NCI-H146 treated with DMSO at 0.1 percent for 48 hours (cell line): ENCODE measurements at regions not wholly inside any gene's neighbourhood (a gene's known extent, or its start where the extent isn't known, plus 50 kb on each side); places are given as distances from the start of the nearest gene placed in this dataset.
"Not testable (repeated sequence)": the region's sequence is repeated elsewhere in the genome, so short reads cannot be mapped to it uniquely, and the experiment has no call there.

Experiments used
- DNase-seq: peaks from one replicate; lab custom pipeline; 2025; ENCODE audit not compliant: unreplicated experiment; lab: John Stamatoyannopoulos, UW

DNA sequence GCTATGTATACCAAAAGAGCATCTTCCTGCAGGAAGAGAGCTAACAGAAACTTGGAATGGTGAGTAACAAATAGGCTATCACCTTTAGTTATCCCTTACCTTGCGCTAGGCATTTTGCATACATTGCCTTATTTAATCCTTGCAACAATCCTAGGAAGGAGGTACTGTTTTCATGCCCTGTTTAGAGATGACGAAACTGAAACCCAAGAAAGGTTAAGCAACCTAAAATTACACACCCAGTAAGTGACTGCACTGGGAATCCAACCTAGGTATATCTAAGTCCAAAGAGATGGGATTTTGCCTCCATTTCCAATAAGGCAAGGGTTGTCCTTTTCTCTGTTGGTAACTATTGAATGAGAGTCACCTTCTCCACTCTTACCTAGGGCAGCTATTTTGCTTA is 144.5 kb downstream of the TM2D1 start:
- DNase-seq: no peak

DNA sequence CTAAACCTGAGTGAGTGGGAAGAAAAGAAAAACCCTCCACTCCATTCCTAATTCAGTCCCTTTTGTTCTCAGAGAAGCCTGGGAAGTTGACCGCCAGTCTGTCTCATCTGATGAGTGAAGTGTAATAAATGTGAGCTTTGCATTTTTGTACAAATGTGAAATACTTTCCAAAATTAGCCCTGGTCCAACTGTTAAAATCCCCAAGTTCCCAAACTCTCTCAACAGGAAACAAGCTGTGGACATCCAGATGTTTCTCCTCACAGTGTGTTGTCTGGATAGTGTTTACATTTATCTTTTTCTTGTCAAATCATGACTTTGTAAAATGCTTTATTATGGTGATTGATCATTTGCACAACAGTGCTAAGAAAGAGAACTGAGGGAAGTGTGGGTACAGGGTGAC is 145.1 kb downstream of the TM2D1 start:
- no peak for DNase-seq

DNA sequence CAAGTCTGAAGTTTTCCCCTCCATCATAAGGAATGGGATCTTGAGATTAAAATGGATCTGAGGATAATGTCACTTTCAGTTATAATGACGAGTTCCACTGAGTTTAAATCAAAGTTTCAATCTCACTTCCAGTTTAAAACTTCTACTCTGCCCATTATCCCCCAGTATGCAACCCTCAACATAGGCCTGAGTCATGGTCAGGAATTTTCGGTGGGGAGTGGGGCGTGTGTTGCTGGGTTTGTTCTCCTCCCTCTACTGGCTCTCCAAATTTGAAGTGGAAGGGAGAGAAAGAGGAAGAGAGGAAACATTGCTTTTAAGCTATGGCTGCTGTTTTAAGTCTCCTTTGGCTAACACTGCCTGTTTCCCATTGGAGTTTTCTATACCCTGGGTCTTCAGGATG is 152.9 kb downstream of the TM2D1 start:
- no peak for DNase-seq

DNA sequence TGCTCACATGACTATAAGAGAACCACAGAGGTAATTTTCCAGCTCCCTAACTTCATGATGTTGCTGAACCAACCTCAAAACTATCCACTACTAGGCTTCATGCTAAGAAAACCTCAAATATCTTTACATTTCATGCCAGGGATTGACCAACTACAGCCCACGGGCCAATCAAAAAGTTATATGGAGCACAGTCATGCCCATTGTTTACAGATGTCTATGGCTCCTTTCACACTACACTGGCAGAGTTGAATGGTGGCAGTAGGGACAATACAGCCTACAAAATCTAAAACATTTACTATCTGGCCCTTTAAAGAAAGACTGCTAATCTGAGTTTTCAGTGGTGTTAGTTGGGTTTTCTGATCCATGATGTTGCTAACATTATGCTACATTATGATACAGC is 154.8 kb downstream of the TM2D1 start:
- no peak for DNase-seq

DNA sequence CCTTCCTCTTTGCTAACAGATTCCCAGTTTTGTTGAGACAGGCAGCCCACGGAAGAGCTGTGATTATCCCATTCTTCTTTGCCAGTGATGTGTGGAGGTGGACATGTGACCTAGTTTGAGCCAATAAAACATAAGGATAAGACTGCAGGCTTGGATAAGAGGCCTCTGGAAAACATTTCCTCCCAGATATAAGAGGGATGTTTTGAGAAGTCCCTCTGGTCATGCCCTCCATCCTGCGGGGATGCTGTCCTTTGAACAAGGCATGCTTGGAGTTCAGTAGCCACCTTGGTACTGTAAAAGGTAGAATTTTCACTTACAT is 155.7 kb downstream of the TM2D1 start:
- DNase-seq: no peak

DNA sequence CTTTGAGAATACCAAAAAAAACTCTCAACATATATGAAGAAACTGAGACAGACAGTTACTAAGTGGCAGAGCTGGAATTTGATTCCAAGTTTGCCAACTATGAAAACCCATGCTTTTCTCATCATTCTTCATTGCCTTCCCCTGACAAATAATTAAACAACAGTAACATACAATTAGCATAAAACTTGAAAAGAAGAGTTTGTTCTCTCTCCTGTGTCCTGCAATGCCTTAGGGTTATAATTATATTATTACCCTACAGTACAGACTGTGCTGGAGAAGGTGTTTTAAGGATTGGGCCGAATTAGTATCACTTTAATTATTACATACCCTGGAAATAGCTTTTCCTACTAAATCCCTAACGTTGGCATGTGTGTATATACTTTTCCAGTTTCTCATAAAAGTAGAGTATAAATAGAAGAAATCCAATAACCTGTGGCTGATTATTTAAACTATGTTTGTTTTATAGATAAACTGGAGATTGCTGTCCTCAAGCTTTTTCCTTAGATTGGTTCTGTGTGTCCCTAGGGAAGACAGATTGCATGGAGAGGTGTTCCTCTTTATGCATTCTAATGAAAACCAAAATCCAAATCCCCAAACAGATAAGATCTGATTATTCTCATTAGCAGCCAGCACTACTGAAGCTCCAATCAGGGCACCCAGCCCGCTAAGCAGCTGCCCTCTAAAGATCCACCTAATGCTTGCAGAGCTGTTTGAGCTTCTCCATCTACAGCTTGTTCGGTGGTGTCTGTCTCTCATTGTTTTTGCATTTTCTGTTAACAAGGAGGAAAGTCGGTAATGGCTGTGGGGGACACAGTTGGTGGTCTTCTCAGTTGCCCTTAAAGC is 156.3 kb downstream of the TM2D1 start:
- no peak for DNase-seq

DNA sequence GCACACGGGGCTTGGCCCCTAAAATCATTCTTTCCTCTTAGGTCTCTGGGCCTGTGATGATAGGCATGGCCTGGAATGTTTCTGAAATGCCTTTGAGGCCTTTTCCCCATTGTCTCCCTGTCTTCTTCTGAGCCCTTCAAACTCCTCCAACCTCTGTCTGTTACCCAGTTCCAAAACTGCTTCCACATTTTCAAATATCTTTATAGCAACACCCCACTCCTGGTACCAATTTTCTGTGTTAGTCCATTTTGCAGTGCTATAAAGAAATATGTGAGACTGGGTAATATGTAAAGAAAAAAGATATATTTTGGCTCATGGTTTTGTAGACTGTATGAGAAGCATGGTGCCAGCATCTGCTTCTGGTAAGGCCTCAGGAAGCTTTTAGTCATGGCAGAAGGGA is 158.8 kb downstream of the TM2D1 start:
- DNase-seq: no peak

DNA sequence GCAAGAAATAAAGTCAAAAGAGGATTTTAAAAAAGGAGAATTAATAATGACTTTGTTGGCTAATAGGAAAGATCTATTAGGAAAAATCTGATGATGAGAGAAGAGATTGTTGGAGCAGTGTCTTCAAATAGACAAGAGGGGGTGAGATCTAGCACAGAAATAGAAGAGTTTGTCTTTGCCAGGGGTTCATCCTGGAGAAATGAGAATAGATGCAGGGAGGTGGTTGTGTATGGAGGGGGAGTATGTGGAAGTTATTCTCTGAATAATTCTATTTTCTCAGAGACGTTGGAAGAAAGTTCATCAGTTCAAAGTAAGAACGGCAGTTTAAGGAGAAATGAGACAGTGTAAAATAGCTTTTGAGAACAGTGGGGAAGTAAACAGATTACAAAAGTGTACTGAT is 161.3 kb downstream of the TM2D1 start:
- no peak for DNase-seq

DNA sequence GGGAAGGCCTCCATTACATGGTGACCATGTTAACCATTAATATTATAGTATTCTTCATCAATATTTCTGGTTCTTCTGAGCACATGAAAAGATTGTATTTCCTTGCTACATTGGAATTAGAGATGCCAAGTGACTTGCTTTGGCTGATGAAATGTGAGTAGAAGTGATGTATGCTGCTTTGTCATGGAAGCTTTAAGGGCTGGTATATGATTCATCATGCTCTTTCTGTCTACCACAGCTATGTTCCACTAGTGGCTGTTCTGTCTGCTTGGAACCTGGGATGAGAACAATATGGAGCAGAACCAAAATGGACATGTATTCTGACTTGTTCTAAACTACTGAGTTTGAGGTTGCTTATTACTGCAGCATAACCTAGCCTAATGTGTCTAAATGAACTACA is 163.3 kb downstream of the TM2D1 start:
- no peak for DNase-seq

DNA sequence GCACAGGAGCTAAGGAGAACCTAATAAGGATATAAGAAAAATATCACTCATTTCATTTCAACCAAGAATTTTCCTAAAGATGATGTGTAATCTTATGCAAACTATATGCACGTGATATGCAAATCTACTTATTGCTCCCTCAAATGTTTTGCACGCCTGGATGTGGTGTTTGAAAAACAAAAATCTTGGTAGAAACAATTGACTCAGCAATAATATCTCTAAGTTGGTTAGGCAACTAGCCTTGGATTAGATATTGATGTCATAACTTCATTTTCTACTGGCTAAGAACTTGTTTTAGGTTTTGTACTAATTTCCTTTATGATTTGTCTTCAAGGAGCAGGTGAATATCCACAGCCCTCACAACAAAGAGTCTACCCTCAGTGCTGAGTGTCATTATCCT is 164.6 kb downstream of the TM2D1 start:
- DNase-seq: no peak

DNA sequence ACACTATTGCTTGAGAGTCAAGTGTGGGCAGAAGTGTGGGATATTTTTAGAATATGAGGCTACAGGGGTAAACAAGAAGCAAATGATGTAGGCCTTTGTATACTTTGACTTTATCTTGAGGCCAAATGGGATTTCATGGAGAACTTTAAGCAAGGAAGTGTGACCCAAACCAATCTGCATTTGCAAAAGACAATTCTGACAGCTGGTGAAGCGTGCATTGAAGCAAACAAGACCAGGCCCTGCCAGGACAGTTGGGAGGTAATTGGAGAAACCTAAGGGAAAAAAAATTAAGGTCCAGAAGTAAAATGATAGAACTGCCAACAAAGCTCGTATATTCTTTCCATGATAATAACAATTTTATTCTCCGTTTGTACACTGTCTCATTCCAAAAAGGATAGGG is 168.3 kb downstream of the TM2D1 start:
- no peak for DNase-seq

DNA sequence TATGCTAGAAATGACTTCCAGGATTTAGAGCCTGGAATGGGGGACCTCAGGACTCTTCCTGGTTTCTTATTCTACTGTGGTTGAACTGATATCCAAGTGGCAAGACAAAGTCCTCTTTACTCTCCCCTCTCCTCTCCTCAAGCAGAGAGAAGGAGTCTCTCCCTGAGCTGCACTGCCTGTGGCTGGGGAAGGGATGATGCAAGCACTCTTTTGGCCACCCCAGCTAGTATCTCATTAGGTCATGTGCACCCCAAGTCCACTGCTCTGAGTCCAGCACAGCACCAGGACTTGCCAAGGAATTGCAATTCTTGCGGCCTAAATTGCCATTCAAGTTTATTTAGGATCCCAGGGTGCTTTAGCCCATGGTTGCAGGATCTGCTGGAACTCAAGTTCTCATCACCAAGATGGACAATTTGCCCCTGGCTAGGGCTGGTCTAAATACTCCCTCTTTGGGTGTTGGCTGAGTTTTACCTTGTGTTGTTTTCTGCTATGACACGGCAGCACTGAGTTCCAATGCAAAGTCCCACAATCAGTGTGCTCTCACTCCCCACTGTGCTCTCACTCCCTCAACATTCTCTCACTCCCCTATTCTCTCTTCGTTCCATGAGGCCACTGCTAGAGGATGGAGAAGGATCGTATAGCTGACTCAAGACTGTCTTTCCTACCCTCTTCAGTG is 172.2 kb downstream of the TM2D1 start:
- no peak for DNase-seq

DNA sequence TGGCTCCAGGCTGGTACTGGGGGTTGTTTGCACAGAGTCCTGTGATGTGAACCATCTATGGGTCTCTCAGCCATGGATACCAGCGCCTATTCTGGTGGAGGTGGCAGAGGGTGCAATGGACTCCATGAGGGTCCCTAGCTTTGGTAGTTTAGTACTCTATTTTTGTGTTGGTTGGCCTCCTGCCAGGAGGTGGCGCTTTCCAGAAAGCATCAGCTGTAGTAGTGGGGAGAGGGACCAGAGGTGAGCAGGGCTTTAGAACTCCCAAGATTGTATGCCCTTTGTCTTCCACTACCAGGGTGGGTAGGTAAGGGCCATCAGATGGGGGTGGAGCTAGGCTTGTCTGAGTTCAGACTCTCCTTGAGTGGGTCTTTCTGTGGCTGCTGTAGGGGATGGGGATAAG is 177.6 kb downstream of the TM2D1 start:
- DNase-seq: not testable (repeated sequence)

DNA sequence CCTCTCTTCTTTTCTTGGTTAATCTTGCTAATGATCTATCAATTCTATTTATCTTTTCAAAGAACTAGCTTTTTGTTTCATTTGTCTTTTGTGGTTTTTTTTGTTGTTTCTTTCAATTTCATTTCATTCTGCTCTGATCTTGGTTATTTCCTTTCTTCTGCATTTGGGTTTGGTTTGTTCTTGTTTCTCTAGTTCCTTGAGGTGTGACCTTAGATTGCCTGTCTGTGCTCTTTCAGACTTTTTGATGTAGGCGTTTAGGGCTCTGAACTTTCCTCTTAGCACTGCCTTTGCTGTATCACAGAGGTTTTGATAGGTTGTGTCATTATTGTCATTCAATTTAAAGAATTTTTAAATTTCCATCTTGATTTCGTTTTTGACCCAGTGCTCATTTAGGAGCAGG is 180.1 kb downstream of the TM2D1 start:
- DNase-seq: not testable (repeated sequence)

DNA sequence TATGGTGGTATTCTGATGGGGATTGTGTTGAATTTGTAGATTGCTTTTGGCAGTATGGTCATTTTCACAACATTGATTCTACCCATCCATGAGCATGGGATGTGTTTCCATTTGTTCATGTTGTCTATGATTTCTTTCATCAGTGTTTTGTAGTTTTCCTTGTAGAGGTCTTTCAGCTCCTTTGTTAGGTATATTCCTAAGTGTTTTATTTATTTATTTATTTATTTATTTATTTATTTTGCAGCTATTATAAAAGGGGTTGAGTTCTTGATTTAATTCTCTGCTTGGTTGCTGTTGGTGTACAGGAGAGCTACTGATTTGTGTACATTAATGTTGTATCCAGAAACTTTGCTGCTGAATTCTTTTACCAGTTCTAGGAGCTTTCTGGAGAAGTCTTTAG is 181.4 kb downstream of the TM2D1 start:
- DNase-seq: not testable (repeated sequence)

DNA sequence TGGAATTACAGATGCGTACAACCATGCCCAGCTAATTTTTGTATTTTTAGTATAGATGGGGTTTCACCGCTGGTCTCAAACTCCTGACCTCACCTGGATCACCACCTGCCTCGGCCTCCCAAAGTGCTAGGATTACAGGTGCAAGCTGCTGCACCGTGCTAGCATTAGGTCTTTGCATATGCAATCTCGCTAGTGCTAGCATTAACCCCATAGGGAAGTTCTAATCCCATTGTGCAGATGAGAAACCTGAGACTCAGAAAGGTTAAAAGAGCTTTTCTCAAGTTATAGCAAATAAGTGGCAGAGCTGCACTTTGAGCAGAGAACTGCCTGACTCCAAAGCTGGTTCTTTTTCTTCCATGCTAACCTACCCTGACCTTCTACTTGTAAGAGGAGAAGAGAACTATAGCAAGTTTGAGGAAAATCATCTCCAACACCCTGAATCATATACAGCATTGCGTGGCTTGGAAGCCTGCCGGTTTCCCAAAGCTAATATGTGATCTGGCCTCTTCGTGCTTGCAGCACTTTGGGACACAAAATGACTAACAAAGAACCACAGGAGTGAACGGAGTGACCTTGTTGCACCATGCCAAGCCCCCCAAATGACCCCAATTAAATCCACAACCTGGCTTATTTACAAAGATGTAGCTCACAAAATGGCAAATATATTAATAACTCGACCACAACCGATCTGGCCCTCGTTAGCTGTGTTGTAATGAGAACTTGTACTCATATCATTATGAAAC is 185.1 kb downstream of the TM2D1 start:
- DNase-seq: no peak

DNA sequence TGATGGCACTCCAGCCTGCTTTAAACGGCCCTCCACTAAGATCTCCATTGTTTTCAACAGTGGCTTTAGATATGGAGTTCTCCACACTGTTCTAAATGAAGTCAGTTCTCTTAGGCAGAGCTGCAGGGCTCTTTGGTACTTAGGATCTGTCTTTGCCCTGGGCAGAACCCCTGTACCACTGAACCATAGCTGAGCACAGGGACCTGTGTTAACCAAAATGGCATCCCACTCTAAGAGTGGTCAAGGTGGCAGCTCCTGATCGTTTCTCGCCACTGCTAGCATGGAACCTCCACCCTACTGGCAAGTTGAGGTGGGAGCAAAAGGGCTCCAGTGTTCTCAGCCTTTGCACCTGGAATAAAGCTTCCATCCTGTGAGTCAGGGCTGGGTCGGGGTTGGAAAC is 186.7 kb downstream of the TM2D1 start:
- DNase-seq: no peak

DNA sequence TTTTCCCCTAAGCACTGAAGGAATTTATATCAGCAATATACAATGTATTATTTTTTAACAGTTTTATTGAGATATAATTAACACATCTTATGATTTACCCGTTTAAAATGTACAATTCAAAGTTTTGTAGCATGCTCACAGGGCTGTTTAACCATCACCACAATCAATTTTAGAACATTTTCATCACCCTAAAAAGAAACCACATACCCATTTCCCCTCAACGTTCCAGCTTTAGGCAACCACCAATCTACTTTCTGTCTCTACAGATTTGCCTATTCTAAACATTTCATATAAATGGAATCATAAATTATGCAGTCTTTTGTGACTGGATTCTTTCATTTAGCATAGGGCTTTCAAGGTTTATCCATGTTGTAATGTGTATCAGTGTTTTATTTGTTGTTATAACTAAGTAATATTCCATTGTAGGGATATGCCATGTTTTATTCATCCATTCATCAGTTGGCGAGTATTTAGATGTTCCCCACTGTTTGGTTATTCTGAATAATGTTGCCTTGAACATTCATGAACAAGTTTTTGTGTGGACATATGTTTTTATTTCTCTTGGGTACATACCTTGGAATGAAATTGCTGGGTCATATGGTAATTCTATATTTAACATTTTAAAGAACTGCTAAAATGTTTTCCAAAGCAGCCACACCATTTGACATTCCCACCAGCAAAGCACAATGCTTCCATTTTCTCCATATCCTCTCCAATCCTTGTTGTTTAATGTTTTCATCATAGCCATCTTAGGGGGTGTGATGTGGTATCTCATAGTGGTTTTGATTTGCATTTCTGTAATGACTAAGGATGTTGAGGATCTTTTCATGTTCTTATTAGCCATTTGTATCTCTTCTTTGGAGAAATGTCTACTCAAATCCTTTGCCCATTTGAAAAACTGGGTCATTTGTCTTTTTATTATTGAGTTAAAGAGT is 188.5 kb downstream of the TM2D1 start:
- DNase-seq: no peak

DNA sequence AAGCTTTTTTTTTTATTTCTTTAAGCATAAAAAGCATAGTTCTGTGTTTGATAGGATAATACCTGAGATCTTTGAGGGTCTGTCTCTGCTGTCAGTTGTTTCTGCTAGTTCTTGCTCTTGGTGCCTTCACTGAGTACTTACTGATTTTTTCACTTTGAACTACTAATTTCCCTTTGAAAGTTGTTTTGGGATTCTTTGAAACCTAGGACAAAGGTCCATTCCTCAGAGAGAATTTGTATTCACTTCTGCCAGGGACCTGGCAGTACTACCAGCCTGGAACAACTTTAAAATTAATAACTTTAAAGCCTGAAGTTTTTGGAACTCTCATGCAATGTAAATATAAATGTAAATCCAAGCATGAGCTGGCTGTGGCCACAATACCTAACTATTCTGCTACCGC is 190.1 kb downstream of the TM2D1 start:
- DNase-seq: no peak

DNA sequence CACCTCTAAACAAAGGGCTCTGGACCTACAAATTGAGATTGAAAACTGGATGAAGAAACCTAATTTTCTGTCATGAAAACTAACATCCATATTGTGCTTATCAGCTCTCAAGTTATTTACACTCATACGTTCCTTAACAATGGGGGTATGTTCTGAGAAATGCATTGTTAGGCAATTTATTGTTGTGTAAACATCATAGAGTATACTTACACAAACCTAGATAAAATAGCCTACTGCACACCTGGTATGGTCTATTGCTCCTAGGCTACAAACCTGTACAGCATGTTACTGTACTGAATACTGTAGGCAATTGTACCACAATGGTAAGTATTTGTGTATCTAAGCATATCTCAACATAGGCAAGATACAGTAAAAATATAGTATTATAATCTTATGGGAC is 191.4 kb downstream of the TM2D1 start:
- DNase-seq: no peak

DNA sequence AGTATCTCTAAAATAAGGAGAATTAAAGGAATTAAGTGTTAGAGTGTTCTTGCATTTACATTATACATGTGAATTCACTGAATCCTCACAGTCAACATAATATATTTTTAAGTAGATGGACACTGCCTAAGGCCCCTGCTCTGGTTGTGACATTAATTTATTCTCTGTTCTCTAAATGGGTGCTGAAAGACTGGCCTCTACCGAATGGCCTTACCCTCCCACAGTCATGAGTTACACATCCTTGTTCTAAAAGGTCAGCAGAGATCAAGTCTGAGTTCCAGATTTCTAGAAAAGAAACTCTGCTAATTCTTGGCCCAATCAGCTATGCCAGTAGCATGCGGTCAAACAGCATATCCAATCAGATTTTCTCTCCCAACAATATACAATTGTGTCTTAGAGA is 193.2 kb downstream of the TM2D1 start:
- no peak for DNase-seq
